ENCODE measurements at regions not wholly inside any gene's neighbourhood (a gene's known extent, or its start where the extent isn't known, plus 50 kb on each side); places are given as distances from the start of the nearest gene placed in this dataset.

DNA sequence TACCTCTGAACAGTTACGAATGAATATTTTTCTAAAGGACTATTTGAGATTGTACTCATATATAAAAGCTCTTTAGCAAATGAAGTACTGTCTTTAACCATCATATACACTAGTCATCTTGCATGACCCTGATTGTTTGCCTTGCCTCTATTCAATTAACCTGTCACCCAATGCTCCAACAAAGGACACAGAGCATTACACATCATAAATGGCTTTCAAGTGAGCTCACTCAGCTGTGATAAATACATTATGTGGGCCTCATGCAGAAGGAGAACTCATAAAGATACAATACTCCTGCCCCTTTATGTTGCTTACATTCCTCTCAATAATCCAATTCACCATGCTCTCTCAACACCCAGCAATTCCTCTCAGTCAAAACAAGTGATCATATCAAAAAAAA is 993.0 kb upstream of the PRMT6 start:
- Histone ChIP-seq H3K27ac (no peak overlapping the region), H3K9me2 (ENCODE audit: insufficient read depth) (no peaks in the 10 kb centered on the region), H3F3A (ENCODE audit: insufficient read depth, low read depth) (no peaks in the 10 kb centered on the region), H3K27me3 (ENCODE audit: insufficient read depth, low read depth) (no peaks in the 10 kb centered on the region), H3K4me2 (no peak overlapping the region), H3K4me3 (no peak overlapping the region), H4K20me1 (ENCODE audit: insufficient read depth) (no peaks in the 10 kb centered on the region), H3K9me3 (ENCODE audit: insufficient read depth, low read depth) (no peaks in the 10 kb centered on the region), H3K79me2 (ENCODE audit: low read depth) (no peaks in the 10 kb centered on the region), H3K36me3 (ENCODE audit: low read depth) (no peaks in the 10 kb centered on the region), H2AFZ (no peak overlapping the region), H3K4me1 (replicated peaks; ENCODE audit: insufficient read depth) (no peaks in the 10 kb centered on the region)
- BruUV-seq (replicated peaks), result no TSS peak
- intact Hi-C loops (cut with micrococcal nuclease; ENCODE audit: unreplicated experiment), result no loop called here
- no peak for TF ChIP-seq EZH2 (IDR thresholded peaks at IDR 0.05; ENCODE audit: low read depth)
- TF ChIP-seq, protein P1, sequence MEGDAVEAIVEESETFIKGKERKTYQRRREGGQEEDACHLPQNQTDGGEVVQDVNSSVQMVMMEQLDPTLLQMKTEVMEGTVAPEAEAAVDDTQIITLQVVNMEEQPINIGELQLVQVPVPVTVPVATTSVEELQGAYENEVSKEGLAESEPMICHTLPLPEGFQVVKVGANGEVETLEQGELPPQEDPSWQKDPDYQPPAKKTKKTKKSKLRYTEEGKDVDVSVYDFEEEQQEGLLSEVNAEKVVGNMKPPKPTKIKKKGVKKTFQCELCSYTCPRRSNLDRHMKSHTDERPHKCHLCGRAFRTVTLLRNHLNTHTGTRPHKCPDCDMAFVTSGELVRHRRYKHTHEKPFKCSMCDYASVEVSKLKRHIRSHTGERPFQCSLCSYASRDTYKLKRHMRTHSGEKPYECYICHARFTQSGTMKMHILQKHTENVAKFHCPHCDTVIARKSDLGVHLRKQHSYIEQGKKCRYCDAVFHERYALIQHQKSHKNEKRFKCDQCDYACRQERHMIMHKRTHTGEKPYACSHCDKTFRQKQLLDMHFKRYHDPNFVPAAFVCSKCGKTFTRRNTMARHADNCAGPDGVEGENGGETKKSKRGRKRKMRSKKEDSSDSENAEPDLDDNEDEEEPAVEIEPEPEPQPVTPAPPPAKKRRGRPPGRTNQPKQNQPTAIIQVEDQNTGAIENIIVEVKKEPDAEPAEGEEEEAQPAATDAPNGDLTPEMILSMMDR (conservative IDR thresholded peaks at IDR 0.05), result no peak
- POLR2A ChIA-PET (ENCODE audit: unreplicated experiment), result no interaction called here
- DNase-seq, result no peak
- CTCF ChIA-PET, result no interaction called here

DNA sequence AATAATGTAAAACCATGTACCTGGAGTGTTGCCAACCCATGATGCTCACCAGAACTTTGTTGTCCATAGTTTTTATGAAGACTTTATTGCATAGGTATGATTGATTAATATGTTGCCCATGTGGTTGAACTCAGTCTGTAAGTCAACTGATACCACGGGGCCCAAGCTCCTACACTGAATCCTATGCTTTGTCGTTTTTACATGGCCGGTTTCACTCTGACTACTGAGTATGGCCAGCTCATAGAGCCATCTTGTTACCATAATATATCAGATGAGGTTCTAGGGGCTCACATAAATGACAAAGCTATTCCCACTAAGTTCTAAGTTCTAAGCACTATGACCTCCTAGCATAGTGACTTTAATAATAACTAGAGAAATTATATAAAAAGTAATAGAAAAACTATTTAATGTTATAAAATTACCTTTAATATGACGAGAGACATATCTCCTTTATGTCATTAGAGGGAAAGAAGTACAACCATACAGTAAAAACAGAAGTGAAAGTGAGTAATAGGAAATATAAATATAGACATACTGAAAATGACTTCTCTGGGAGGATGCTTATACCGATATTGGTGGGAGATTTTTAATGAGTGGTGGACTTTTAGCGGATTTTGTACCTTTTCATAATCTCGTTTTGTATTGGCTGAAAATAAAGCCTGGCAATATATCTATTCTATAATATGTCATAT is 983.4 kb upstream of the PRMT6 start:
- Histone ChIP-seq H3K27ac (no peak overlapping the region), H3K4me3 (no peak overlapping the region), H2AFZ (no peak overlapping the region), H3K9me2 (ENCODE audit: insufficient read depth) (no peaks in the 10 kb centered on the region), H3K36me3 (ENCODE audit: low read depth) (no peaks in the 10 kb centered on the region), H3K4me2 (no peak overlapping the region), H4K20me1 (ENCODE audit: insufficient read depth) (no peaks in the 10 kb centered on the region), H3K79me2 (ENCODE audit: low read depth) (no peaks in the 10 kb centered on the region), H3K9me3 (ENCODE audit: insufficient read depth, low read depth) (no peaks in the 10 kb centered on the region), H3K27me3 (ENCODE audit: insufficient read depth, low read depth) (no peaks in the 10 kb centered on the region), H3F3A (ENCODE audit: insufficient read depth, low read depth) (no peaks in the 10 kb centered on the region), H3K4me1 (replicated peaks; ENCODE audit: insufficient read depth) (no peaks in the 10 kb centered on the region)
- TF ChIP-seq EZH2 (IDR thresholded peaks at IDR 0.05; ENCODE audit: low read depth), result no peak
- TF ChIP-seq, protein P1 (conservative IDR thresholded peaks at IDR 0.05), result no peak
- BruUV-seq (replicated peaks), result no TSS peak
- POLR2A ChIA-PET (ENCODE audit: unreplicated experiment), result no interaction called here
- no peak for DNase-seq
- intact Hi-C loops (cut with micrococcal nuclease; ENCODE audit: unreplicated experiment), result no loop called here
- CTCF ChIA-PET, result no interaction called here

DNA sequence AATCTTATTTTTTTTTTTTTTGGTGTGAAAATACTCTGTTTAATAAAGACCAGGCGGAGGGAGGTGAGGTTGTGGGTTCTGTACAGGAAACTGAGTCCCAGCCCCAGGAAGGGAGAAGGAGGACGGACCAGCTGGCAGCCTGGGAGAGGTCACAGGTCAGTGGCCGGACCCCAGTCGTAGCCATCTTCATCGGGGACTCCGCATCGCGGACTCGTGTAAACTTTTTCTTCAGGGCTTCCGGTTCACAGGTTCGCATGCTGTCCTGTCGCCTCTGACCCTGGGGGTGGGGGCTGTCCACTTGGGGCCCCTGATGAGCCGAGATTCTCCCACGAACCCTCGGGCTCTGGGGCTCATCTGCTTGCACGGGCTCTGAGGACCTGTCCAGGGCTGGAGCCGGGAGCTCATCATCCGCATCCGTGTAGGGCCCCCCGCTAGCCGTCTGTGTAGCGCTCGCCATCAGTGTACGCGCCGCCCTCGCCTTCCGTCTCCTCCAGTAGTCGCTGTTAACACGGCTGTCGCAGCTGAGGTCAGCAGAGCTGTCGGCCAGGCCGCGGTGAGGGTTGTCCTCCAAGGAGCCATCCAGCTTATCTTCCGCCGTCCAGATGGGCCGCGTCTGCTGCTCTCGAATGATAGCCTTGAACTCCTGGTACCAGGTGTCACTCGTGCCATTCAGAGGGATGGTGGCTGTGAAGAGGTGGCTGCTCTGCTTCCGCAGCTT is 975.7 kb upstream of the PRMT6 start:
- Histone ChIP-seq H3K79me2 (ENCODE audit: low read depth) (no peaks in the 10 kb centered on the region), H3K9me3 (ENCODE audit: insufficient read depth, low read depth) (no peaks in the 10 kb centered on the region), H3K27ac (no peak overlapping the region), H3F3A (ENCODE audit: insufficient read depth, low read depth) (no peaks in the 10 kb centered on the region), H3K36me3 (ENCODE audit: low read depth) (no peaks in the 10 kb centered on the region), H2AFZ (no peak overlapping the region), H3K27me3 (ENCODE audit: insufficient read depth, low read depth) (no peaks in the 10 kb centered on the region), H3K4me1 (replicated peaks; ENCODE audit: insufficient read depth) (no peaks in the 10 kb centered on the region), H4K20me1 (ENCODE audit: insufficient read depth) (no peaks in the 10 kb centered on the region), H3K4me3 (no peak overlapping the region), H3K9me2 (ENCODE audit: insufficient read depth) (no peaks in the 10 kb centered on the region), H3K4me2 (no peak overlapping the region)
- BruUV-seq (replicated peaks), result no TSS peak
- TF ChIP-seq, protein P1 (conservative IDR thresholded peaks at IDR 0.05), result no peak
- TF ChIP-seq EZH2 (IDR thresholded peaks at IDR 0.05; ENCODE audit: low read depth), result no peak
- no peak for DNase-seq
- CTCF ChIA-PET, result no interaction called here
- POLR2A ChIA-PET (ENCODE audit: unreplicated experiment), result no interaction called here
- intact Hi-C loops (cut with micrococcal nuclease; ENCODE audit: unreplicated experiment), result no loop called here

Measured in PC-9 (cell line).